ENCODE measurements at regions not wholly inside any gene's neighbourhood (a gene's known extent, or its start where the extent isn't known, plus 50 kb on each side); places are given as distances from the start of the nearest gene placed in this dataset.
"Not testable (repeated sequence)": the region's sequence is repeated elsewhere in the genome, so short reads cannot be mapped to it uniquely, and the experiment has no call there.

DNA sequence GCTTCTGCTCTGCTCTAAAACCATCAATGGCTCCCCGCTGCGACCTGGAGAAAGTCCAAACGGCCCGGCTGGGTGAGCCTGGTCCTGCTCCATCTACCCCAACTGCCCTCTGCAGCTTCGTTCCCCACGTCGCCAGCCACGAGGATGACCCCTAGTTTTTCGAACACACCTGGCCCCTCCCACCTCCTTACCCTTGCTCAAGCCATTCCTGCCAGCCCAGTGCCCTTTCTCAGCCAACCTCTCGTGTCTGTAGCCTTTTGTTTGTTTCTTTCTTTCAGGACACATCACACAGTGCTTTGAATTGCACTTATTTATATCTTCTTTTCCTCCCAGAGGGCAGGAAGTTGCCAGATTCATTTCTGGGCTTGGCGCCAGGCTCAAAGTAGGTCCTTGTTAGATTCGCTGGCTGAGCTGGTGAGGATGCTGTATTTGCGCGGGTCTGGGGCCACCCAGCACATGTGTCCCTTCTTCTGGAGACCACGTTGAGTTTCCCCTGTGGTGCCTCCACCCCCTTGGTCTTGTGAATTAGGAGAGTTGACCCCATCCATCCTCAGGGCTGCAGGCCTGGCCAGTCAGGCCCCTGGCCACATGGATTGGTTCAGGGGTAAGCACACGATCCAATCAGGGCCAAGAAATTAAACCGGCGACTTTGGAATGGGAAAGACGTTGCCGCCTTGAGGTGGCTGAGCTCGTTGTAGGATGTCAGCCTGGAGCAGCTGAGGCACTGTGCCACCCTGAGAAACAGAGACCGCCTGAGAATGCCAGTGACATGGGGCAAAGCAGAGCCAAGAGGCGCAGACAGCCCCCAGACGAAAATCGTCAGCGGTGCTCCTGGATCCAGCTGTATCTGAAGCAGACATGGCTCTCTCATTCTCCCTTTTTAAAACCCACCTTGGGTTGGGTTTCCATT, 156.0 kb downstream of the CEBPB start:
- DNase-seq, result no peak

DNA sequence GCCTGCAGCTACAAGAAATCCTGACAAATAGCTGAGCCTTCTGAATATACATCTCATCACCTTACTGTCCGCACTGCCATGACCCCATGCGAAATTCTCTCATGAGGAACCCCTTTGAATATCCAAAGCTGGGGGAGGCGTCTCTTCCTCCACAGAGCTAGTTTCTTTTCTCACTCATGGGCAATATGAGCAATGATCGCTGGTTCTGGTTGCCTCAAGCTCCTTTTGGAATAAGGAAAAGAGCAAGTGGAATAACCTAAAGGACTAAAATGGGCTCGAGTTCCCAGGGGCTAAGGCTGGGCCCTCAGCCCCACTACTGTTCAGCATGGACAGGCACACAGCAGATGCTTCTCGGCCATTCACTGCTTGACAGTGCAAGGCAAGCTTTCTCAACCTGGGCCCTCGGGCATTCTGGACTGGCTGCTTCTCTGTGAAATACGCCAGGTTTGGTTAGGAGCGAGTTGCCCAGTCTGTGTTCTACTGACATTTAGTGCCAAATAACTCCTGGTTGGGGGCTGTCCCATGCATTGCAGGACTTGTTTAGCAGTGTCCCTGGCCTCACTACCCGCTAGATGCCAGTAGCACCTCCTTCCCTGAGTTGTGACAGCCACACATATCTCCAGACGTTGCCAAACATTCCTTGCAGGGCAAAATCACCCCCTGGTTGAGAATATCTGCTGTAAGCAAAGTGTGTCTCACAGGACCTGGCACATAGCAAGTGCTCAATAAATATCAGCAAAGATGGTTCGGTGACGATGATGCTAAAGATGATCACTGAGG, 156.8 kb downstream of the CEBPB start:
- DNase-seq, result no peak

DNA sequence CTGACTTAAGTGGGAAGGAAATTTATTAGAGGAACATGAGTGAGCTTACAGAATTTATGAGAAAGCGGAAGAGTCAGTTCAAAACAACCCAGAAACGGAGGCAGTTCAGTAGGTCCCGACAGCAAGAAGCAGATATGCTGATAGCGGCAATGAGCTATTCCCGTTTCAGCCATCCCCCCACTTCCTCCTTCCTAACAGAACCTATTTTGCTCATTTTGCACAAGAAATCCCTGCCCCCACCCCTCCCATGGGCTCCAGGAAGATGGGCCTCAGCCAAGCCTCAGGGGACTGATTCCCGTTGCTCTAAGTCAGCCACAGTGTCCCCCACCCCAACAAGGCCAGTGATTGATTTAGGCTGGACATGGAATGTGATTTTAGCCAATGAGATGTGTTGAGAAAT, 157.5 kb downstream of the CEBPB start:
- DNase-seq, result no peak

DNA sequence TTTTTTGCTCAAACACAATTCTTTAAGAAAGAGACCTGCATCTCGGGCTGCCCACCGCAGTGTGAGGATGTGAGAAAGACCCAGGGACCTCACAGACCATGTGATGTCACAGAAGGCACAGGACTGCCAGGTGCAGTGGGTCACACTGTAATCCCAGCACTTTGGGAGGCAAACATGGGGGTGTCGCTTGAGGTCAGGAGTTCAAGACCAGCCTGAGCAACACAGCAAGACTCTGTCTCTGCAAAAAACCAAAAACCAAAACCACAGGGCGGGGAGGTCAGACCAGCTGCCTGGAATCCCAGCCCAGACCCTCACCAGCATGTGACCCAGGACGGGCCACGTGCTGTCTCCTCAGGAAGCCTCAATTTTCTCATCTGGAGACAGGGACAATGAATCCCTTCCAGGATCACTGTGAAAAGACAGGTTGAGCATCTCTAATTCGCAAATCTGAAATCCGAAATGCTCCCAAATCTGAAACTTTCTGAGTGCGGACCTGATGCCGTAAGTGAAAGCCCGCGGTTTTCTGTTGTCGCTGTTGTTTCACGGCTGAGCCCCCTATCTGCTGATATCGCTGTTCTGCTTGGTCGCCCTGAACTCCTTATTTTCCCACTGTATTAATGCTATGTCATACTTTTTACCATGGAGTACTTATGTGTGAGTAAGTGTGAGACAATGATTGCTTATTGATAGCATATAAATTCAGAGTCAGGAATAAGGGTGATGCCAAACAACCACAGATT, 159.5 kb upstream of the PTPN1 start:
- no peak for DNase-seq

DNA sequence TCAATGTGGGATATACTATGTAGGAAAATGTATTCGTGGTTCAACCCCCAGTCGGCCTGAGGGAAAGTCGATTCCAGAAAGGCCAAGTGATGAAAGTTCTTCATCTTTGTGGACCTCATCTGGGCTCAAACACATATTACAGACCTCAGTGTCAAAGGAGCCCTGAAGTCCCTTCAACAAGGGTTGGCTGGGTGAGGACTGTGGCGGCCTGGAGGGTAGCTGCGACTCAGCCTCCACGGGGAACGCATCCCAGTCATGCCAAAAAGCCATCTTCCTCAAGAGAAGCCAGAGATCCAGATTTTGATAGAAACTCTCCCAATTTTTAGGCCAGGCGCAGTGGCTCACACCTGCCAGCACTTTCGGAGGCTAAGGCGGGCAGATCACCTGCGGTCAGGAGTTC, 158.6 kb upstream of the PTPN1 start:
- DNase-seq, result no peak

DNA sequence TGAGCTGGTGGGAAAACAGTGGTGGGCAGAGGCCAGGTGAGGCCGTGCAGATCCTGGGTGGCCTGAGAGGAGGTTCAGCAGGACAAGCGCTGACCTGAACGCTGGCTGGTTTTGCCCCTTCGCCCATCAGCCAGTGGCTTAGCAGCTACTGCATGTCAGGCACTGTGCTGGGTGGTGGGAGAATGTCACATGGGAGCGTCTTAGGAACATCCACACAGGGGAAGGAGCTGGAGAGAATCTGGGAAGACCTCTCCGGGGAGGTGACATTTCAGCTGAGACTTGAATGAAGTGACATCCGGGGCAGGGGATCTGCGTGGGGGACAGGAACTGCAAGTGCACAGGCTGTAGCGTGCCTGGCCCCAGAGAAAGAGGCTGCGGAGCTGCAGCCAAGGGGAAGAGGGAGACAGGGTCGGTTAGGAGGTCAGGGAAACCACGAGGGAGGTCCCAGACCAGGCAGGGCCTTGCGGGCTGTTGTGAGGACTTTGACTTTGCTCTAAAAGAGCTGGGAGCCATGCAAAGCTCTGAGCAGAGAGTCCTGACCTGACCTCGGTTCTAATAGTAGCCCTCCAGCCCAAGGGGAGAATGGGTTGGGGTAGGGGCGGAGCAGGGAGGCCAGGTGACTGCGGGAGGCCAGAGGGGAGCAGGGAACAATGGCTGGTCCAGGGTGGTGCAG, 156.8 kb upstream of the PTPN1 start:
- DNase-seq, result no peak

DNA sequence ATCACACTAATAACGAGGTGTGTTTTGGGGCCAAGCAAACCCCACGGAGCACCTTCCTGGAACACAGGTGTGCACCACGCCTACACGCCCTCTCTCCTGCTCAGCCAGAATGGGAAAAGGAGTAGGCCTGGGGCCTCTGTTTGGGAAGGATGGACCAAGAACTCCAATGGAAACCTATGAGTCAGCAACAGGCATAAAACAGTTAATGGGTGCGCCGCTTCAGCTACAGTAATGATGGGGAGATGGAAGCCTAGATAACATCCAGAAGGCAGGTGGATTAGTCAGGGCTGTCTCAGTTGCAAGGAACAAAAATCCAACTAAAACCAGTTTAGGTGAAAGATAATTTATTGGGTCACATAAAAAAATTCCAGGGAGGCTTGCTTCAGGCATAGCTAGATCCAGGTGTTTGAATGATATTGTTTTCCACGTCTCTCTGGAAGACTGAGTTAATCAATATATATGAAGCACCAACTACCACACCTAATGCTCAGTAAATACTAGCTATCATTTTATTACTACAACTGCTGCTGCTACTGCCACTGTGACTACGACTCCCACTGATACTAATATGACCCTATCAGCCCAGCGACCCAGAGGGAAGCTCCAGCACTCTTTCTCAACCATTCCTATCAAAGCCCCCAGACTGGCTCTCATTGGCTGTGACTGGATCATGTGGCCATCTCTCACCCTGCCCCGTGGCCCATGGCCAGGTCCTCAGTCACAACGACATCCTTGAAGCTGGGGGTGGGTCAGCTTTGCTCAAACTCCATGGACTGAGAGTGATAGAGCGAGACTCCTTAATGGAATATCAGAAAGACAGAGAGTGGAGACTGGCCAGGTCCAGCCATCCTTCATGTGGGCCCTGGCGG, 155.2 kb upstream of the PTPN1 start:
- DNase-seq, result no peak

DNA sequence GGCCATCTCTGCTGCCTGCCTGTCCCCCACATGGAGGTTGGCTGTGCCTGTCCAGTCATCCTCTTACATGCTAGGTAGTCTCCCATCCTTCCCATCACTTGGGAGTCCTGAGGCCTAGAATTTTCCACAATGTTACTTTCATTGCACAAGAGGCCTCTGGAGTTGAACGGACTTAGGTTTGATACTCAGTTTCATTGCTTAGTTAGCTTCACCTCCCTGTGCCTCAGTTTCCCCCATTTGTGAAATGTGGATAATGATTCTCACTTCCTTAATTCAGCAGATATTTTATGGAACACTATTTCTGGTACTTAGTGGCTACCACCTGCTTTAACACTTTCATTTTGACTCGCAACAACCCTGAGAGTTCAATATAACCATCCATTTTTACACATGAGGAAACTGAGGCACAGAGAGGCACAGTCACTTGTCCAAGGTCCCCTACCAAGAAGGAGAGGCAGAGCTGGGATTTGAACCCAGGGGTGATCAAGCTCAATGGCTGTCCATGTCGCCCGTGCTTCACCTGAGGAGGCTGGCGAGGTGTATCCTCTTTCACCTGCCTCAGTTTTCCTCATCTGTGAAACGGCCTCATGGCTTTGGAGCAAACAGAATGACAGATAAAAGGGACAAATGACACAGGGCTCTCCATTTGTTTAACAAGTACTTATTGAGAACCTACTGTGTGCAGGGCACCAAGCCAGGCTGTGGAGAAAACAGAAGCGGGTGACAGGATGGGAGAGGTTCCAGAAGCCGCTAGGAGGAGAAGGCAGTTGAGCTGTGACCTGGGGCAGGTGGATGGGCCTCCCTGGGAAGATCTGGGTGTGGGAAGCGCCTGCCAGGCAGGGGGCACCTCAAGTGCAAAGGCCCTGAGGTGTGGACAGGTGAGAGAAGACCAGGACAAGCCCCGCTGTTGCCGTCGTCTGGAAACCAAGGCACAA, 154.3 kb upstream of the PTPN1 start:
- DNase-seq, result no peak

DNA sequence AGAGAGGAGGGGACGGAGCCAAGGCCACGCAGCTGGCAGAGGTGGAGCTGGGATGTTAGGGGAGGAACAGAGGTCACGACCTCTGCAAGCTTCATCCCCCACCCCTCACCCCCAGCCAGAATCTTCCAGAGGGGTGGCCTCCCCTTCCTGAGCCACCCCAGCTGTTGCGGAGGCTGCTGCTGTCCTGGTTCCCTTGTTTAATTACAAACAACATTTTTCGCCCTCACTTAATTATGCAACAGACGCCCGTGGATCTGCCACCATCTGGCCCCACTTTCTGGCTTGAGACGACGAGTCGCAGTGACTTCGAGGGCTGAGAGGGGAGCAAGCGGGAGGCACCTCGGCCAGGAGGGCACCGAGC, 153.7 kb upstream of the PTPN1 start:
- no peak for DNase-seq

DNA sequence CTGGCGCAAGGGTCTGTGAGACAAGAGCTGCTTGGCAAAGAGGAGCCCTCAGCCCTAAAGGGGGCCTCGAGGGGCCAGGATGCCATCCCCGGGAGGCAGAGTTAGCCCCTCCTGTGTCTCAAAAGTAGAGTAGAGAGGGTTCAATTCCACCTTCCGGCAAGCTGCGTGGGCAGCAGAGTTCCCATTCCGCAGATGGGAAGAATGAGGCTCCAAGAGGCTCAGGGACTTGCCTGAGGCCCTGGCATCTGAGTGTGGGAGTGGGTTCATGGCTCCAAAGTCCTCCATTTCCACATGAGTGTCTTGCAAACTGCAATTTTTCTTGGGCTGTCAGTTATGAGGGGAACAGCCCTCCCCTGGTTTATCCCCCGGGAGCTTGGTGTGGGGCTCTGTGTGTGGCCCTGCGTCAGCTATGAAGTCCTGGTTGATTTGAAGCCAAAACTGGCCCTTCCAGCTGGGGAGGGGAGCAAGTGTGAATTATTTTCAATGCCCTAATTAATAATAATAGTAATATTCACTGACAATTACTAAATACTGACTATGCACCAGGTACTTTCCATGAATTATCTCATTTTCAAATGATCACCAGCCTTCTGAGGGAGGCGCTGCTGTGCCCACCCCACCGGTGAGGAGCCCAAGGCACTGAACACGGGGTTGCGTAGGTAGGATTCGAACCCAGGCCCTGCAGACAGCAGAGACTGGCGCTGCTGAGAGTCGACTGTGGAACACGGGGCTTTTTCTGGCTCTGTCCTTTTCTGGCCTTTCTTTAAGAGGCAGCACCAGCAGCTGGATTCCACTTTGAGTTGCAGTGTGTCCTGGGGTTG, 153.0 kb upstream of the PTPN1 start:
- DNase-seq, result no peak

DNA sequence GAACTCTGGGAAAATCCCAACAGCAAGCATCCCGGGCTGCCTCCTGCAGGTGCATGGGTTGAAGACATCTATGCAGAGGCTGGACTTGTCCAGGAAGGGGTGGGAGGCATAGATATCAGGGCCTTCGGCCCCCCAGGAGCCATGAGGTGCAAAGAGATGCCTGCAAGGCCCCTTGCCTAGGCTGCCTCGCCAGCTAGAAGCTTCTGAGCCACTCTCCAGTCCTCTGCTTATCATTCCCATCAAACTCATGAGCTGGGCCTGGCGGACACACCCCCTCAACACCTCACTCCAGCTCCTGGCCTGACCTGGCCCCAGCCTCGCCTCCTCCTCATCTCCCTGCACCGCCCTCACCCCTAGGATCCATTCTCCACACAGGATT, 152.4 kb upstream of the PTPN1 start:
- DNase-seq, result no peak

DNA sequence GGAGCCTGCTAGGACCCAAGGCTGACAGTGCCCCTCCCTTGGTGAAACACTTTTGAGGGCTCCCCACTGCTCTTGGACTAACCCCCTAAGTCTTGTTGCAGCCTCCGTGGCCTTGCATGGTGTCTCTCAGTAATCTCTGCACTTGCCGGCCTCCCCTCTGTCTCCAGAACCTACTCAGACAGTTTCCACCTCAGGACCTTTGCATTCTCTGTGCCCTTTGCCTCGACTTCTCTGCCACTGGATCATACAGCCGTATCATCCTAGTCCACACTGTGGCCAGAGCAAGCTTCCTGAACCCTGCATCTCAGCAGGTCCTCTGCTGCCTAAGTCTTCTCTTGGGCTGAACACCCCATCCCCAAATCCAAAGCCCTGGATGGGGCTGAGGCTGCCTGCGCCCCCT, 152.0 kb upstream of the PTPN1 start:
- DNase-seq, result no peak

DNA sequence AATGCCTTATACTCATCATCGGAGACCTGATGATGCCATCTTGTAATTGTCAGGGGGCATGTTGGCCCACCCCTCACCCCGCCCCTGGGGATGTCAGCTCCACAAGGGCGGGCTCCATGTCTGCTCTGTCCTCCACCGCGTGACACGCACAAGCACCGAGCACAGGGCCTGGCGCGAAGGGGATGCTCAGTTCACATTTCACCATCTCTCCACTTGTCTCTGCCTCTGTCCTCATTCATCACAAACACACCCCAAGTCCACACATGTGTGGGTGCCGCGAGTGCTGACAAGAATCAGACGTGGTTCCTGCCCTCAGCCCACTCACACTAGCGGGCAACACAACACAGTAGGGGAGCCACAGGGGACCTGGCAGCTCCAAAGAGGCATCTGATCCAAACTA, 151.2 kb upstream of the PTPN1 start:
- no peak for DNase-seq

DNA sequence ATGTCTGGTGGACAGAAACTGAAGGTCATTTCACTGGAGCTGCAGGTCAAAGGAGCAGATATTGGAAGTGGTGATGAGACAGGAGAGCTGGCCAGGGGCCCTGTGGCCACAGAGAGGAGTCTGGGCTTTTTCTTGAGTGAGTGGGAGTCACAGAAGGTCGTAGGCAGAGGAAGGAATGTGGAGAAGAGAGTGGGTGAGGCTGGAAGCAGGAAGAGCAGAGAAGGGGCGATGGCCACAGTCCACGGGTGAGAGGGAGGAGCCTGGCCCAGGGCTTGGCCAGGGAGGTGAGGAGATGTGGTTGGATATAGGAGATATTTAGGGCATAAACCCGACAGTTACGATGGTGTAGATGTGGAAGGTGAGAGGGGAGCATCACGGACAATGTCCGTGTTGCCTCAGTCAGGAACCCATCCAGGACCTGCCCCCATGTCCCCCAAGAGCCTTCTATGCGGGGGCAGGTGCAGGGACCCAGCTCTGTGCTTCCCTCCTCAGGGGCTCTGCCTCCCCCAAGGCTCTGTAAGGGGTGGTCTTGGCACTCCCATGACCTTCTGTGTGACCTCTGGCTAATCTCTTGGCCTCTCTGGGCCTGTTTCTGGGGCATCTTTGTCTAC, 150.5 kb upstream of the PTPN1 start:
- no peak for DNase-seq

DNA sequence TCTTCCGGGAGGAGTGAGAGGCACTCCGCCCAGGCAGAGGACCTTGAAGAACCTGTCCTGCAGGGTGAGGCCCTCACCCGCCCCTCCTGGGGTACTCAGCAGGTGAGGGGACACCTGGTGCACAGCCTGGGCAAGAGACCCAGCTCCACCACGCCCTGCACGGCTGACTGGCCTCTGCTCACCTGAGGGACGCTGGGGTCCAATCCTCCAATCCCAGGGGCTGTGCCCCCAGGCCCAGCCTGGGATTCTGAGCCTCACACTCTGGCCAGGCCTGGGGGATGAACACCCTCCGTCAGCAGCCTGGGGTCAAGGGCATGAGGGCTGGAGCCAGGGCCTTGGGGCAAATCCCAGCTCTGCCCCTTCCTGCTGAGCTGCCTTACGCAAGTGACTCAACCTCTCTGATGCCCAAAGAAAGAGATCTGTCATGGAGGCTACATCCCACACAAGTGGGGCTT, 149.9 kb upstream of the PTPN1 start:
- no peak for DNase-seq

DNA sequence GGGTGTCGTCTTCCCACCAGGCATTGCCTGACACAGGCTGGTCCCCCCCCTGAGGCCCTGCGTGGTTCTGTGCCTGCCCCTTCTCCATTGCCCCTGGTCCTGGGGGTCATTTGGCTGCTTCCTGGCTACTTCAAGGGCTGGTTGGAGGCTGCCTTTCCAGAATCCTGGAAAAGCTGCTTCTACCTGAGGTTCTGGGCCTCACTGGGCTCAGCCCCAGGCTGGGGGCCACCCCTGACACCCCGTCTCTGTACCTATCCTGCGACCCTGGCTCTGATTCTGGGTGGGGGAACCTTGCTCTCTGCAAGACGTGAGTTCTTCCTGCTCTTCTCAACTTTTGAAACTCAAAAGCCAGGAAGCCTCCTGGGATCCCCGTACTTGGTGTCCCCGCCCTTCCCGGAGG, 149.3 kb upstream of the PTPN1 start:
- no peak for DNase-seq

DNA sequence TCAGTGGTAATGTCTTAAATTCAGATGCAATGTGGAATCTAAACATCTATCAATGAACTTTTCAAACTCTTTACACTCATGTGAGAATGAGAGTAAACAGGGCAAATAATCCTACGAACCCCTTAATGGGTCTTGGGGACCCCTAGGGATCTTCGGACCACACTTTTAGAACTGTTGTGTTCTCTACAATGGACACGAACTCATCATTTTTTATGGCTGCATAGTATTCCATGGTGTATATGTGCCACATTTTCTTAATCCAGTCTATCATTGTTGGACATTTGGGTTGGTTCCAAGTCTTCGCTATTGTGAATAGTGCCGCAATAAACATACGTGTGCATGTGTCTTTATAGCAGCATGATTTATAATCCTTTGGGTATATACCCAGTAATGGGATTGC, 148.0 kb upstream of the PTPN1 start:
- not testable (repeated sequence) for DNase-seq

DNA sequence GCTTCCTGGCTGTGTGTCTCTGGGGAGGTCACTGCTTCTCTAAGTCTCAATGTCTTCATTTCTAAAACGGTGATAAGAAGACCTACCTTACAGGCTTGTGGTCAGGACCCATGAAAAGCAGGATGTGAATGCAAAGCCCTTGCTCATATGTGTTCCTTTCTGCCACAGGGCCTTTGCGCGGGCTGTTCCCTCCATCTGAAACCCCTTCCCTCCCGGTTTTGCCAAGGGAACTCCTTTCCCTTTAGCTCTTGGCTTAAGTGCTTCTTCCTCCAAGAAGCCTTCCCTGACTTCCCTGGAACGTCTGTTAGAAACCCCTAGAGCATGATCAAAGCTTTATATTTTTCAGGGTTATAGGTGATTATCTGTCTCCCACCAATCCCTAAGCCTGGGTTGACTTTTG, 147.2 kb upstream of the PTPN1 start:
- no peak for DNase-seq

DNA sequence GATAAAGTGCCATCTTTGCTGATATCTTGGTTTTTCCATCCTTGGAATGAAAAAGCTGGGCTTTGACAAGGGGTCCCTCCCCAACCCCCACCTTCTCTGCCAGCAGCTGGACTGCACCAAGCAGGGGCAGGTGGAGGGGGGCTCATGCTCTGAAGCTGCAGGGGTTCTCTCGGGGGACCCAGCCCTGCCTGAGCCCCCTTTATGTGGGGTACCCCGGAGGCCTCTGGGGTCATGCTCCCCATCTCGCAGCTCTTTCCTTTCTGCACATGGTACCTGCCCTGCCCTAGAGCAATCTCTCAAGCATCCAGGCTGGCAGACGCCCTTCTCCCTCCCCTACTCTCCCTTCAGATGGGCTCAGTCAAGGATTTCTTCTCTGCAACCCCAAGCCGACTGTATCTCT, 146.7 kb upstream of the PTPN1 start:
- DNase-seq, result no peak

DNA sequence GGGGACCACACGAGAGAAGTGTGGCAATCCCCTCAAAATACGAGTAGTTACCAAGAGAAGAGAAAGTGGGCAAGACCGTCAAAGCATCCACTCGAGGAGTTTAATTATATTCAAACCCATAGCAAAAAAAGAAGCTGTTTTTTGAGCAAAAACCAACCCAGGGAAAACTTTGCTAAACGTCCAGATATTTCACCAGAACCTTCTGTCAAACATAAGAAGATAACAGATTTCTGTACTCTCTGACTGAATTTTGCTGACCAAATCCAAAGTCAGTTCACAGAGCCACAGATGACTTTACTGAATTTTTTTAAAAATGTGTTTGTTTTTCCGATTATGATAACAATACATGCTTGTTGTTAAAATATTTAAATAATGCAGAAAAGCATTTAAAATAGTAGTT, 145.6 kb upstream of the PTPN1 start:
- no peak for DNase-seq
